ENCODE measurements at regions not wholly inside any gene's neighbourhood (a gene's known extent, or its start where the extent isn't known, plus 50 kb on each side); places are given as distances from the start of the nearest gene placed in this dataset.

DNA sequence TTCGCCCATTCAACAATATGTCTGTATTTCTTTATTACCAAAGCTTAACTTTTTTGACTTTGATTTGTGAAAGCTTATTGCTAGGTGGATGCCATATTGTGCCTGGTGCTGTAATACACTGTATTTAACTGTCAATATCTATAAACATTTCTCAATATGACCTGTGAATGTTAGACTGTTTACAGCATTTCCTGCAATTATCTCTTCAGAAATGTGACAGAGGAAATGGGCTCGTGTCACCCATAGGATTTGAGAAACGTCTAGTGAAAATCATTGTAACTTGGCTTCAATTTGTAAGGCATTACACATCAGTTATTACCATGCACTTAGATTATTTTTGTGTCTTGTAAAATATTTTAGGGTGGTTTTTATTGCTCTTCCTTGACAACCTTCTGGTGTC is 237.8 kb upstream of the ADGRL2 start:
- TF ChIP-seq CTCF (IDR thresholded peaks at IDR 0.05) (no peak), POLR2A (IDR thresholded peaks at IDR 0.05) (no peak)
